Dermis microvascular lymphatic vessel endothelial cell (primary cell): ENCODE measurements at regions not wholly inside any gene's neighbourhood (a gene's known extent, or its start where the extent isn't known, plus 50 kb on each side); places are given as distances from the start of the nearest gene placed in this dataset.

Source experiments
- DNase-seq, 2 donors: peaks; one replicate each; pipeline versions ENCODE4 v3.0.0 to v3.0.0-alpha.2; 2010; ENCODE audit warnings: low read depth in 2 of 2

- no peak for DNase-seq
These were observed 268.5 kb downstream of the FOXG1 start for GRCh38 chr14:29035134-29035533.

DNA sequence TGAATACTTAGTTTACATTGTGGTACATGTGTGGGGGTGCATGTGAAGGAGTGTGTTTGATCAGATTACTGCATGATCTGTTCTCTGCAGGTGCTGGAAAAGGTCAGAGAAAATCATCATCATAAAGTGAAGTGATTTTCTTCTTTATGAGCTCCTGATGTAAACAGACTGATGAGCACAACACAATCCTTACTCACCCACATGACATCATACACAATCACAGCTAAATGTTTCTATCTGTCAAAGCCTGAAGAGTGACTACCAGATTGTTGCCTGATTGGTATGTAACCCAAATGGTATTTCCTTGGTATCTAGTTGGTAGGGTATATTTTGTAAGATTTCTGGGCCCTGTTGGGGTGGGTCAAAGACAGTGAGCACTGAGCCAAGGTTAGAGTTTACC, 270.8 kb downstream of the FOXG1 start:
- DNase-seq, result no peak

DNA sequence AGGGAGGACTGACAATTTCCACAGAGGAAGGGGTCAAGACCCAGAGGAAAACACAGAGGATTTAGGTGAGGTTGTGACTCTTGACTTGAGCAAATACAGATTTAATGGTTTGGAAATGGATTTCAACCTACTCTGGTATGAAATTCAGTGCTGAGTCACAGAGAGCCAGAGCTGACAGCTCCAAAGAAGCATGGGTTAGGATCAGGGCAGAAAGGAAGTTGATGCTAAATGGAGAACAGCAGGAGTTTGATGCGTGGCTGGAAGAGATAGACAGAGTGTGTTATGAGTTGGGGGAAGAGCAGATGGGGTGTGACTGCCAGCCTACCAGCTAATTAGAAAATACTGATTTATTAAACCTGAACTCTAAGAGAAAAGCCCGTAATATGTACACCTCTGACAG, 272.6 kb downstream of the FOXG1 start:
- DNase-seq, result no peak

DNA sequence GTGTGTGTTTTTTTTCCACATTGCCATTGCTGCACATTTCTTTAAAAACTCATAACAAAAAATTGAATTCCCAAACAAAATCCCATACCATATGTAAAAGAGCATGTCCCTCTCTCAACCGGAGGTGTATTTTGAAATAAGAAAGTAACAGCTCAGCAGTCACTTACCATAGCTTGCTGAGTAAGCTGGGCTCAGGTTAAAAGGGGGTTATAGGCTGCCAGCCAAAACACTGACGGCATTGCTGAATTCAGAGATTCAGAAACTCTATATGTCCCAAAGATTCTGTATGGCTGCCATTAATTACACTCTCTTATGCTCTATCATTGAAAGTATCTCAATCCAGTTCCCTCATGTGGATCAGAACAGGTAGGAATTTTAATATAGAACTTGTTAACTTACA, 276.0 kb downstream of the FOXG1 start:
- no peak for DNase-seq

DNA sequence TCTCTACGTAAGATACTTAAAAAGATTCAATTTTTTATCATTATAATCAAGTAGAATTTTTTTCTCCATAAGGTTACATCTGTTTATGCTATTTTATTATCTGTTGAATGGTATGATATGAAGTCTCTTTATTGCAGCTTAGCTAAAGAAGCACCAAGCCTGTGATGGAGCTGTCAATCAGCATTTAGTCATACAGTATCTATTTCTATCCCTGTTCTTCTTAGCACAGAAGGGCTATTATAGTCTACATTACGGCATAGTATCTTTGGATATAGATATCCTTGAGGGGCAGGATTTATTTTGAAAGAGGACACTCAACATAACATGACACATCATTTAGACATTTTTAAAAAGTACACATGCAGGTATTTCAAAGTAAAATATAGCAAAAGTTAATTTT, 277.1 kb downstream of the FOXG1 start:
- no peak for DNase-seq

DNA sequence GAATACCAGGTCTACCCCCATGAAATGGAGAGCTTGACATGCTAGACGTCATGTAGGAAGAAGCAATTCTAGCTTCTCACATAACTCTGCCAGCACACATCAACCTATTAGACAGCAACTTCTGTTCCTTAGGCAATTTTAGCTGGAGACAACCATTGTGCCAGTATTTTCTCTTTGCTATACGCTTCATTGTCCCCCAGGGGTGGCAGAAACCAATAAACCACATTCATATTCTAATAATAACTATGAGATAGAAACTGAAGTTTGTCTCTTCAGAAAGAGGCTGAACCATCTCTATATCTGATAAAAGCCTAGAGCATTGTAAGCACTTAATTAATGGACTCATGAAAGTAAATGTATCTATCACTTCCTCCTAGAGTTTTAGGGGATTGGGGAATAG, 278.6 kb downstream of the FOXG1 start:
- DNase-seq, result no peak

GRCh38 chr14:29054119-29054518, 287.5 kb downstream of the FOXG1 start:
- DNase-seq, result no peak

DNA sequence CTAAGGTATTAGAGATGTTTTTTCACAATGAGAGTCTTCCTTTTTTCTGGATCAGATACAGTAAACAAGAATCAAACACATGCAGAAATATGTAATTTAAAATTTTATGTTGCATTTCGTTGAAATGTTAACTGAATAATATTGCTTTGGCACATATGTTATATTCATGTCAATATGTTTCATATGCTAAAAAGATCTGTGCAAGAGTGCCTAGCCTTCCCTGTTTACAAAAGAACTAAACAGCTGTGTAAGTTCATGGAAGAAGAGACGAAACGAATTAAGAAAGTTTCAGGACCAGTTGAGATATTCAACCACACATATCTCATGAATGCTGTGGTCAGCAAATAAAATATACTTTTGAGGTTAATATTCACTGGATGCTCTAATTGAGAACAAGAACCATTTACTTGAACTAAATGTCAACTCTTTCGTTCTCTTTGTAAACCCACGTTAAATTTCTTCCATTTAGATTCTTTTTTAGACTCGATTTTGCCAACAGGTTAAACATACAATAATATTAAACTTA, 289.5 kb downstream of the FOXG1 start:
- no peak for DNase-seq

GRCh38 chr14:29061702-29062101, 295.1 kb downstream of the FOXG1 start:
- DNase-seq, result no peak

DNA sequence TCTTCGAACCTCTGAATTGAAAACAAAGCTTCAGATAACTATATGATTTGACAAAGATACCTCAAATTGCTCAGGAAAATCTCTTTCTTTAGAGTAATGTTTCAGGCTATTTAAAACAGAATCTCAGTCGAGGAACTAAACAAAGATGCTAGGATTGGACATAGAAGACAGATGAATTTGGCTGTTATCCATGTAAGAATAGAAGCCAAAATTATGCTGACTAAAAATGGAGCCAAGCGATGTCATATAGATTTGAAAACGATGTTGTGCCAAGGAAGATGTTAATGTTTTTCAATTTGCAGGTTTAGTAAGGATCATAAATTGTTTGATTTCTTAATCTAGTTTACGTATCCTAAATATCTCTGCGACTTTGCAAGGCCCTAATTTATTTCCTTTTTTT, 295.9 kb downstream of the FOXG1 start:
- no peak for DNase-seq

- no peak for DNase-seq
These were observed 296.4 kb downstream of the FOXG1 start for GRCh38 chr14:29062976-29063375.

DNA sequence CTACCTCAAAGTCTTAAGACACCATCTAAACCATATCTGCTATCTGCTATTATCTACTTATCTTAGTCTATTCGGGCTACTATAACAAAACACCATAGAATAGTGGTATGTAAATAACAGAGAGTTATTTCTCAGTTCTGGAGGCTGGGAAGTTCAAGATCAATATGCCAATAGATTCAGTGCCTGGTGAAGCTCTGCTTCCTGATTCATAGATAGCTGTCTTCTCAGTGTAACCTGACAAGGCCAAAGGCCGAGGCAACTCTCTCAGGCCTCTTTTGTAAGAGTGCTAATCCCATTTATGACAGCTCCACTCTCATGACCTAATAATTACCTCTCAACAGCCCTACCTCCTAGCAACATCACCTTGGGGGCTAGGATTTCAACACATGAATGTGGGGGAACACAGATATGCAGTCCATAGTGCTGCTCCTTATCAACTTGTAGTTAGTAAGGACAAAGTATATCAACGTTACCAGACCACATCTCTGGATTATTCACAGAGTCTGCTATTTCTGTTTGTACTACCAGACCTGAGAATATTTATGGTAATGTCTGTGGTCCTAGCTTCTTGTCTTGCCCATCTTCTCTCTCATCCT, 297.8 kb downstream of the FOXG1 start:
- no peak for DNase-seq

- DNase-seq, result no peak
These were observed 302.6 kb downstream of the FOXG1 start for GRCh38 chr14:29069228-29069627.

GRCh38 chr14:29075761-29076160, 309.2 kb downstream of the FOXG1 start:
- DNase-seq, result no peak

DNA sequence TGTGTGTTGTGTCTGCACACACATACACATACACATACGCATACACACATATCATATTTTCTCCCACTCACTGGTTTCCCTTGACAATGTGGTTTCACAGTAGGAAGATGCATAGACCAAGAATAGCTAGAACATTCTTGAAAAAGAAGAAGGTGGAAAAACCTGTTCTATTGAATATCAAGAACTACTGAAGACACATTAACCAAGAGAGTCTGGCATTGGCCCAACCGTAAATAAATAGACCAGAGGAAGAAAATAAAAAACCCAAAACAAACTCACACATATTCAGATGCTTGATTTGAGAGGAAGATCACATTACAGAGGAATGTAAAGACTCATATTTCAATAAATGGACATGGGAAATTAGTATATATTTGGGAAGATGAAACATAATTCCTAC, 311.3 kb downstream of the FOXG1 start:
- no peak for DNase-seq

DNA sequence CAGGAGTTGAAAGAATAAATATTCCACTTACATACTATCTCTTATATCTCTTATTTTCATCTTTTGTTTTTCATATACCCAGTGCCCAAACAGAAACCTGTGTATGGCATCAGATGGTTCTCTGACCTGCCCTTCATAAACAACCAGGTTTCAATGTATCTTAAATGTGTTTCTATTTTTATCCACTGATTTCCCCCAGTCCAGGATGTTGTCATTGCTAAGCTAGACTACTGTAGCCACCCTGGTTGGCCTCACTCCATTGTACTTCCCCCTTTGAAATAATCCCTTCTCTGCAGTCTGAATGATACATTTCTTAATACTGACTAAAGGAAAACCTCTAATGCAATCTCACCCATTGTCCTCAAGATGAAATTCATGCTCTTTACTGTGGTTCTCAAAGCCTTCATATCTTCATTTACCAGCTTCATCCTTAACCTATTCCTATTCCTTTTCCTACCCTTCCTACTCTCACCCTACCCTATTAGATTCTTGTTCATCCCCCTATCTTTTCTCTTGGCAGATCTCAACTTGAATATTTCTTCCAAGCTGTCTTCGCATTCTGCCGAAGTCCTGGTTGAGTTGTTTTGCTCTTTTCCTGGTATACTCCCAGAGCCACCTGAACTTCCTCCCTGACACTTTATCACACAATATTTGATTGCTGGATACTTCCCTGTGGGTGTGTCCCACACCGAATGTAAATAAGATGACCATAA, 312.4 kb downstream of the FOXG1 start:
- peak in 1 of 2 donors; percentile 2 for DNase-seq

GRCh38 chr14:29085546-29085945, 319.0 kb downstream of the FOXG1 start:
- DNase-seq, result peak in 1 of 2 donors; percentile 5

DNA sequence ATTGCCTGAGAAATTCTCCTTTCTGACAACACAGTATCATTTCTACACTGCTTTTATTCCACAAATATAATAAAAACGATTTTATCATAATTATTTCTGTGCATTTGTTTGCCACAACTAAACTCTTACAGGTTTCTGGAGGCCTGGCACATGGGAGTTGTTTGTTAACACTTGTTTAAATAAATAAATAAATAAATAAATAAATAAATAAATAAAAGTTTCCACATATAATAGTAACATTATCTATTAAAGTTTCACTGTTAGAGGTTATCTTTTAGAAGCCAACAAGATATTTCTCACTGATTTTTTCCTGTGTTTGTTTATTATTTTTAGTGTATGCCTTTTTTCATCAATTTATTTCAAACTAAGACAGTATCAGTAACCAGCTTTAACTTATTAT, 323.3 kb downstream of the FOXG1 start:
- no peak for DNase-seq

DNA sequence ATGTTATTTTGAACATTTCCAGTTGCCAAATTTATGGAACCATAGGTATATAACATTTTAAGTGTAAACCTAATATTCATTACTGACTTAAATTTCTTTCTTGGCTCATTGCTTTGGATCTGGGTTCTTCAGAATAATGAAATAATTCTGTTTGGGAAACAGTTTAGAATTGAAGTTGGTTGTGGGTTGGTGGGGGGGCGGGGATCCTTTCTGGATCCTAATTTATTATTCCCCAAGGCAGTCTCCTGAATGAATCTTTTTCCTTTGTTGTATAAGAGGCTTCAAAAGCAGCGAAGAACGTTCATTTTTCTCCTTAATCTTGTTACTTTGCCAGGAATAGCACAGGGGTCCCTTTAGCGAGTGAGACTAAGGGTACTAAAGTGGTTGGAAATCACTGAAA, 325.5 kb downstream of the FOXG1 start:
- no peak for DNase-seq

- no peak for DNase-seq
These were observed 330.9 kb downstream of the FOXG1 start for GRCh38 chr14:29097476-29097875.

DNA sequence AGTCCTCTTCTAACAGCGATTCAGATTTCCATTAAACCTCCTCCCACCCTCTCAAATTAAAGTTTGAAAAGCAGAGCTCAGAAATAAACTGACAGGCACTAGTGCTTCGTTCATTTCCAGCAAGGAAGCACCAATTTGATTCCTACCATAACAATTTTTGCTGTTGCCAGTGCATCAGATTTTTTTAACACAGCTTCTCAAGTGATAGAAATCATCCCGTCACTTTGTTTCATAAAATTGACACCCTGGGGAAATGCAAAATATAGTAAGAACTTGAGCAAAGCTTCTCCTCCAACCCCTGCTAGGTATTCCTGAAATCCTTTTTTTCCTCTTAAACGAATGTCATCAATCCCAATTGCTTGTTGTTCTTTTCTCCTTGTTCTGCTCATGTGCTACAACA, 332.1 kb downstream of the FOXG1 start:
- DNase-seq, result no peak

- no peak for DNase-seq
These were observed 335.7 kb downstream of the FOXG1 start for GRCh38 chr14:29102266-29102665.

GRCh38 chr14:29102996-29103395, 336.4 kb downstream of the FOXG1 start:
- peak in 1 of 2 donors; percentile 1 for DNase-seq
